Fibroblast of the aortic adventitia (primary cell): ENCODE measurements at regions not wholly inside any gene's neighbourhood (a gene's known extent, or its start where the extent isn't known, plus 50 kb on each side); places are given as distances from the start of the nearest gene placed in this dataset.

Source experiments
- DNase-seq: peaks from one replicate; pipeline ENCODE4 v3.0.0-alpha.2; 2010; ENCODE audit warnings: low read depth
- H3K4me3 ChIP-seq: 2 replicates; pipeline ENCODE4 v1.5.1; 2011; ENCODE audit warnings: low read depth, mild to moderate bottlenecking, control low read depth, low read length, moderate library complexity
- CTCF ChIP-seq: IDR thresholded peaks from 2 replicates; pipeline ENCODE4 v1.5.1; 2011; ENCODE audit warnings: mild to moderate bottlenecking, low read length, control low read depth, inconsistent platforms; ENCODE audit not compliant: insufficient read depth

- H3K4me3 ChIP-seq = no peak overlapping the region
- DNase-seq = no peak
- TF ChIP-seq CTCF = no peak
Measured at GRCh38 chr16:6031102-6031501, 933.5 kb upstream of the EEF2KMT start.

GRCh38 chr16:6027733-6028132 is 930.1 kb upstream of the EEF2KMT start:
- no peak for TF ChIP-seq CTCF
- no peak for DNase-seq
- no peak overlapping the region for H3K4me3 ChIP-seq

- H3K4me3 ChIP-seq = no peak overlapping the region
- no peak for TF ChIP-seq CTCF
- no peak for DNase-seq
Measured at GRCh38 chr16:6023449-6023848, 925.9 kb upstream of the EEF2KMT start.

GRCh38 chr16:6021276-6021943 is 923.8 kb upstream of the EEF2KMT start:
- no peak overlapping the region for H3K4me3 ChIP-seq
- TF ChIP-seq CTCF = no peak
- no peak for DNase-seq

GRCh38 chr16:6020162-6020985 is 922.8 kb upstream of the EEF2KMT start:
- TF ChIP-seq CTCF = no peak
- DNase-seq = no peak
- no peak overlapping the region for H3K4me3 ChIP-seq

- no peak for DNase-seq
Measured at GRCh38 chr16:6019490-6019991, 921.9 kb upstream of the EEF2KMT start.

More at GRCh38 chr16:6019490-6019991, 921.9 kb upstream of the EEF2KMT start:
- no peak overlapping the region for H3K4me3 ChIP-seq
- no peak for TF ChIP-seq CTCF
